ENCODE measurements at regions not wholly inside any gene's neighbourhood (a gene's known extent, or its start where the extent isn't known, plus 50 kb on each side); places are given as distances from the start of the nearest gene placed in this dataset.
A peak's percentile ranks its signal among the peaks of the same experiment; 100 is the strongest.

GRCh38 chr3:72345237-72345878 lies 502.9 kb downstream of the SHQ1 start:
- DNase-seq (ENCODE audit: low read depth): no peak

GRCh38 chr3:72344647-72345046 lies 503.6 kb downstream of the SHQ1 start:
- no peak for DNase-seq (ENCODE audit: low read depth)

GRCh38 chr3:72344236-72344635 lies 504.0 kb downstream of the SHQ1 start:
- DNase-seq (ENCODE audit: low read depth): no peak

GRCh38 chr3:72343078-72343477 lies 505.2 kb downstream of the SHQ1 start:
- no peak for DNase-seq (ENCODE audit: low read depth)

GRCh38 chr3:72342450-72342849 lies 505.8 kb downstream of the SHQ1 start:
- DNase-seq (ENCODE audit: low read depth): no peak

GRCh38 chr3:72341920-72342319 lies 506.3 kb downstream of the SHQ1 start:
- no peak for DNase-seq (ENCODE audit: low read depth)

GRCh38 chr3:72341380-72341770 lies 506.9 kb downstream of the SHQ1 start:
- no peak for DNase-seq (ENCODE audit: low read depth)

- no peak for DNase-seq (ENCODE audit: low read depth)
Measured at GRCh38 chr3:72340476-72341379, 507.5 kb downstream of the SHQ1 start.

GRCh38 chr3:72340056-72340455 lies 508.2 kb downstream of the SHQ1 start:
- DNase-seq (ENCODE audit: low read depth): no peak

- DNase-seq (ENCODE audit: low read depth): no peak
Measured at GRCh38 chr3:72339670-72340030, 508.6 kb downstream of the SHQ1 start.

- peak; percentile 95 for DNase-seq (ENCODE audit: low read depth)
Measured at GRCh38 chr3:72338942-72339669, 509.1 kb downstream of the SHQ1 start.

GRCh38 chr3:72338082-72338941 lies 509.9 kb downstream of the SHQ1 start:
- no peak for DNase-seq (ENCODE audit: low read depth)

GRCh38 chr3:72337480-72337855 lies 510.8 kb downstream of the SHQ1 start:
- no peak for DNase-seq (ENCODE audit: low read depth)

- peak; percentile 27 for DNase-seq (ENCODE audit: low read depth)
Measured at GRCh38 chr3:72336821-72337479, 511.3 kb downstream of the SHQ1 start.

GRCh38 chr3:72336114-72336651 lies 512.1 kb downstream of the SHQ1 start:
- no peak for DNase-seq (ENCODE audit: low read depth)

GRCh38 chr3:72335458-72336095 lies 512.7 kb downstream of the SHQ1 start:
- no peak for DNase-seq (ENCODE audit: low read depth)

- DNase-seq (ENCODE audit: low read depth): no peak
Measured at GRCh38 chr3:72334681-72335457, 513.4 kb downstream of the SHQ1 start.

GRCh38 chr3:72332689-72333088 lies 515.6 kb downstream of the SHQ1 start:
- no peak for DNase-seq (ENCODE audit: low read depth)

- no peak for DNase-seq (ENCODE audit: low read depth)
Measured at GRCh38 chr3:72332036-72332435, 516.2 kb downstream of the SHQ1 start.
